Neural cell (in vitro differentiated cells): ENCODE measurements at regions not wholly inside any gene's neighbourhood (a gene's known extent, or its start where the extent isn't known, plus 50 kb on each side); places are given as distances from the start of the nearest gene placed in this dataset.

ENCODE experiments used
- H2AFZ ChIP-seq: fragments of 200-600, 300-800 bp; sonication (generic), shearing (Covaris generic); 2 replicates; pipeline ENCODE4 v1.6.0; 2014; ENCODE audit warnings: low read depth, mild to moderate bottlenecking, antibody characterized with exemption, low read length, moderate library complexity
- H3F3A ChIP-seq: fragments of 200-600 bp; shearing (Covaris generic); 2 replicates; pipeline ENCODE4 v1.6.1; 2016; ENCODE audit warnings: mild to moderate bottlenecking, moderate library complexity, mixed read lengths, antibody characterized with exemption, low read length; ENCODE audit not compliant: insufficient read depth, poor library complexity, severe bottlenecking
- H3K27ac ChIP-seq: fragments of 200-600, 300-800 bp; sonication (generic), shearing (Covaris generic); 2 replicates; pipeline ENCODE4 v1.5.1; 2014; ENCODE audit warnings: mild to moderate bottlenecking, low read length, moderate library complexity
- H3K27me3 ChIP-seq: fragments of 300-800, 200-600 bp; sonication (generic), shearing (Covaris generic); 2 replicates; pipeline ENCODE4 v1.6.0; 2014; ENCODE audit warnings: mild to moderate bottlenecking, low read depth, low read length, moderate library complexity; ENCODE audit not compliant: insufficient read depth
- H3K36me3 ChIP-seq: fragments of 300-800, 200-600 bp; sonication (generic), shearing (Covaris generic); 2 replicates; pipeline ENCODE4 v1.5.1; 2014; ENCODE audit warnings: mild to moderate bottlenecking, antibody characterized with exemption, low read length, moderate library complexity; ENCODE audit not compliant: insufficient read depth
- H3K4me2 ChIP-seq: fragments of 300-800, 200-600 bp; sonication (generic), shearing (Covaris generic); 2 replicates; pipeline ENCODE4 v1.6.0; 2014; ENCODE audit warnings: mild to moderate bottlenecking, low read length
- H3K4me3 ChIP-seq: fragments of 300-800, 200-600 bp; sonication (generic), shearing (Covaris generic); 2 replicates; pipeline ENCODE4 v1.5.1; 2014; ENCODE audit warnings: mild to moderate bottlenecking, low read length, moderate library complexity
- H3K79me2 ChIP-seq: fragments of 200-600 bp; shearing (Covaris generic); replicated peaks from 2 replicates; pipeline ENCODE4 v1.6.0; 2014; ENCODE audit warnings: mild to moderate bottlenecking, low read length, moderate library complexity; ENCODE audit not compliant: insufficient read depth
- H3K9ac ChIP-seq: fragments of 300-800, 200-600 bp; sonication (generic), shearing (Covaris generic); 2 replicates; pipeline ENCODE4 v1.6.1; 2016; ENCODE audit warnings: mild to moderate bottlenecking, low read length, mixed read lengths
- H3K9me2 ChIP-seq: fragments of 200-600 bp; shearing (Covaris generic); 2 replicates; pipeline ENCODE4 v1.6.1; 2016; ENCODE audit warnings: mild to moderate bottlenecking, low read length, mixed read lengths; ENCODE audit not compliant: insufficient read depth
- H3K9me3 ChIP-seq: fragments of 200-600, 300-800 bp; sonication (generic), shearing (Covaris generic); 2 replicates; pipeline ENCODE4 v1.6.1; 2016; ENCODE audit warnings: mild to moderate bottlenecking, mixed run types, low read length, moderate library complexity, mixed read lengths
- H4K20me1 ChIP-seq: fragments of 200-600 bp; shearing (Covaris generic); 2 replicates; pipeline ENCODE4 v1.6.1; 2016; ENCODE audit warnings: mild to moderate bottlenecking, mixed run types; ENCODE audit not compliant: insufficient read depth
- CTCF ChIP-seq: fragments of 450-650 bp; IDR thresholded peaks from 2 replicates; pipeline ENCODE4 v1.5.1; 2014; ENCODE audit warnings: antibody characterized with exemption, mild to moderate bottlenecking, moderate library complexity; ENCODE audit not compliant: poor library complexity, severe bottlenecking
- EP300 ChIP-seq: fragments of 450-650 bp; conservative IDR thresholded peaks from 2 replicates; pipeline ENCODE4 v1.6.1; 2014; ENCODE audit warnings: antibody characterized with exemption, mild to moderate bottlenecking, moderate library complexity; ENCODE audit not compliant: poor library complexity, severe bottlenecking
- EZH2 ChIP-seq: fragments of 200-600, 300-800 bp; shearing (Covaris generic), sonication (generic); IDR thresholded peaks from 2 replicates; pipeline ENCODE4 v1.6.1; 2014; ENCODE audit warnings: antibody characterized with exemption, low read length, borderline replicate concordance, mild to moderate bottlenecking; ENCODE audit not compliant: insufficient read depth, poor library complexity, severe bottlenecking
- MXI1 ChIP-seq: fragments of 450-650 bp; conservative IDR thresholded peaks from 2 replicates; pipeline ENCODE4 v1.6.1; 2014; ENCODE audit warnings: antibody characterized with exemption, mild to moderate bottlenecking; ENCODE audit not compliant: poor library complexity, severe bottlenecking
- POLR2AphosphoS5 ChIP-seq: IDR thresholded peaks from 2 replicates; pipeline ENCODE4 v1.6.1; 2012
- RAD21 ChIP-seq: fragments of 450-650 bp; conservative IDR thresholded peaks from 2 replicates; pipeline ENCODE4 v1.6.1; 2014; ENCODE audit warnings: antibody characterized with exemption, mild to moderate bottlenecking, moderate library complexity
- REST ChIP-seq: IDR thresholded peaks from 2 replicates; pipeline ENCODE4 v1.6.1; 2012; ENCODE audit warnings: borderline replicate concordance
- SMC3 ChIP-seq: fragments of 450-650 bp; conservative IDR thresholded peaks from 2 replicates; pipeline ENCODE4 v1.6.1; 2014; ENCODE audit warnings: antibody characterized with exemption, mild to moderate bottlenecking, moderate library complexity; ENCODE audit not compliant: poor library complexity
- TAF1 ChIP-seq: IDR thresholded peaks from 2 replicates; pipeline ENCODE4 v1.6.1; 2012; ENCODE audit warnings: low read depth

GRCh38 chr5:73382401-73382740 lies 66.2 kb downstream of the FOXD1 start:
- H3K9me3 ChIP-seq, result no peaks in the 10 kb centered on the region
- H3K9me2 ChIP-seq, result no peaks in the 10 kb centered on the region
- no peak overlapping the region for H3K27ac ChIP-seq
- H3K36me3 ChIP-seq, result no peaks in the 10 kb centered on the region
- H2AFZ ChIP-seq, result no peak overlapping the region
- H3K4me2 ChIP-seq, result no peak overlapping the region
- no peaks in the 10 kb centered on the region for H3K79me2 ChIP-seq
- H3F3A ChIP-seq, result no peaks in the 10 kb centered on the region
- no peaks in the 10 kb centered on the region for H4K20me1 ChIP-seq
- no peak overlapping the region for H3K4me3 ChIP-seq
- no peak overlapping the region for H3K9ac ChIP-seq
- TF ChIP-seq SMC3, result no peak
- no peak for TF ChIP-seq EP300
- TF ChIP-seq CTCF, result no peak
- TF ChIP-seq TAF1, result no peak
- TF ChIP-seq REST, result no peak
- no peak for TF ChIP-seq RAD21
- peaks cover 57% of the 10 kb centered on the region for H3K27me3 ChIP-seq

GRCh38 chr5:73381590-73382400 lies 66.8 kb downstream of the FOXD1 start:
- peaks cover 57% of the 10 kb centered on the region for H3K27me3 ChIP-seq
- H3K4me2 ChIP-seq, result no peak overlapping the region
- H3K4me3 ChIP-seq, result no peak overlapping the region

More at GRCh38 chr5:73381590-73382400, 66.8 kb downstream of the FOXD1 start:
- H3K9me2 ChIP-seq, result no peaks in the 10 kb centered on the region
- no peaks in the 10 kb centered on the region for H4K20me1 ChIP-seq
- no peak overlapping the region for H3K27ac ChIP-seq
- H3K79me2 ChIP-seq, result no peaks in the 10 kb centered on the region
- H3F3A ChIP-seq, result no peaks in the 10 kb centered on the region
- H3K9me3 ChIP-seq, result no peaks in the 10 kb centered on the region
- no peak overlapping the region for H2AFZ ChIP-seq
- H3K9ac ChIP-seq, result no peak overlapping the region
- no peaks in the 10 kb centered on the region for H3K36me3 ChIP-seq
- TF ChIP-seq EP300 (no peak), RAD21 (no peak), MXI1 (no peak), POLR2AphosphoS5 (no peak), REST (no peak), SMC3 (no peak), CTCF (no peak), EZH2 (no peak), TAF1 (no peak)
